Glomerular visceral epithelial cell (primary cell): ENCODE measurements at regions not wholly inside any gene's neighbourhood (a gene's known extent, or its start where the extent isn't known, plus 50 kb on each side); places are given as distances from the start of the nearest gene placed in this dataset.
A peak's percentile ranks its signal among the peaks of the same experiment; 100 is the strongest.
"Not testable (repeated sequence)": the region's sequence is repeated elsewhere in the genome, so short reads cannot be mapped to it uniquely, and the experiment has no call there.

Experiments
- DNase-seq: peaks from one replicate; pipeline ENCODE4 v3.0.0-alpha.2; 2016; ENCODE audit errors: extremely low spot score

- DNase-seq: not testable (repeated sequence)
These were observed 55.3 kb downstream of the BBS10 start for GRCh38 chr12:76292891-76293290.

DNA sequence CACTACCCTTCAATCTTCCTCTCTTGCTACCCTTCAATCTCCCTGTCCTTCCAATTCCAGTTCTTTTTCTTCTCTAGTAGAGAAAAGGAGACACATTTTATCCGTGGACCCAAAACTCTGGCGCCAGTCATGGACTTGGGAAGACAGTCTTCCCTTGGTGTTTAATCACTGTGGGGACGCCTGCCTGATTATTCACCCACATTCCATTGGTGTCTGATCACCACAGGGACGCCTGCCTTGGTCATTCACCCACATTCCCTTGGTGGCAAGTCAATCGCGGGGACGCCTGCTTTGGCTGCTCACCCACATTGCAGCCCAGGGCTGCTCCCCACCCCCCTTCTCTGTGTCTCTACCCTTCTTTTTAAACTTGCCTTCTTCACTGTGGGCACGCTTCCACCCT lies 55.9 kb downstream of the BBS10 start:
- peak; percentile 39 for DNase-seq

DNA sequence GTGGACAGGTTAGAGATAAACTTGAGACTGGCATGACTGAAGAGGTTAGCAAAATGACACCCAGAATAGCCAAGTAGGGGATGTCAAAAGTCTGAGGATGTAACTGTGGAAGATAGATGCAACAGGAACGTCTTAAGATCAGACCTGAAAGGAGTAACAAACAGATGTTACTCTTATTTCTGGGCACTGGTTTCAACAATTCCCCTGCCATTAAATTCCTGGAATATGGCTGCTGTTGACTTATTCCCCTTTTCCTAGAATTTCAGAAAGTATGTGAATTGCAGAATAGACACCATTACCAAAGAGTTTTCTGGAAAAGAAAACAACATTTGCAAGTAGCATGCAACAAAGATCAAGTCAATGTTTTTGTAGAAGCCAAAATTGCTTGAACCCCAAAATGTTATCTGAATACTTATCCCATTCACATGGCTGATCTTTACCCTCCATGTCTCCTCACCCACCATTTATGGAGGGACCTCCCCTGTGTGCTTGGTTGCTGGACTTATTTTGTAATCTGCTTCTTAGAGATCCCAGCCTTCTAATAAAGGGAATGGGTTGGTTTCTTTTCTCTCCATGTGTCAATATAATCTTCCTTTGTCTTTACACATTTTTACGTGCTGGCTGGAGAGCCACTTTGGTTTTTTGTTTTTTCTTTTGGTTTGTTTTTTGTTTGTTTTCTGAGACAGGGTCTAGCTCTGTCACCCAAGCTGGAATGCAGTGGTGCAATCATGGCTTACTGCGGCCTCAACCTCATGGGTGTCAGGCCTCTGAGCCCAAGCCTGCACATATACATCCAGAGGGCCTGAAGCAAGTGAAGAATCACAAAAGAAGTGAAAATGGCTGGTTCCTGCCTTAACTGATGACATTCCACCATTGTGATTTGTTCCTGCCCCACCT lies 57.0 kb downstream of the BBS10 start:
- DNase-seq: no peak

DNA sequence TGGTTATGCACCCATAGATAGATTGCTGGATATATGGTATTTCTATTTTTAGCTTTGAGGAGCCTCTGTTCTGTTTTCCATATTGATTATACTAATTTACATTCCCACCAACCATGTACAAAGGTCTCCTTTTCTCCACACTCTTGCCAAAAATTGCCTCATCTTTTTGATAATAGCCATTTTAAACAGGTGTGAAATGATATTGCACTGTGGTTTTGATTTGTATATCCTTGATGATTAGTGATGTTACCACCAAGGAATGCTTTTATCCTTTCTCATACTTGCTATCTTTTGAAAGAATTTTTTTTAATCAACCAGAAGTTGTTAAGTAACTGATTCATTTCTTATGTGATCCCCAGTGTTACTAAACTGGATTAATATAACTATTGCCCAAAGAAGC lies 60.0 kb downstream of the BBS10 start:
- peak; percentile 37 for DNase-seq

DNA sequence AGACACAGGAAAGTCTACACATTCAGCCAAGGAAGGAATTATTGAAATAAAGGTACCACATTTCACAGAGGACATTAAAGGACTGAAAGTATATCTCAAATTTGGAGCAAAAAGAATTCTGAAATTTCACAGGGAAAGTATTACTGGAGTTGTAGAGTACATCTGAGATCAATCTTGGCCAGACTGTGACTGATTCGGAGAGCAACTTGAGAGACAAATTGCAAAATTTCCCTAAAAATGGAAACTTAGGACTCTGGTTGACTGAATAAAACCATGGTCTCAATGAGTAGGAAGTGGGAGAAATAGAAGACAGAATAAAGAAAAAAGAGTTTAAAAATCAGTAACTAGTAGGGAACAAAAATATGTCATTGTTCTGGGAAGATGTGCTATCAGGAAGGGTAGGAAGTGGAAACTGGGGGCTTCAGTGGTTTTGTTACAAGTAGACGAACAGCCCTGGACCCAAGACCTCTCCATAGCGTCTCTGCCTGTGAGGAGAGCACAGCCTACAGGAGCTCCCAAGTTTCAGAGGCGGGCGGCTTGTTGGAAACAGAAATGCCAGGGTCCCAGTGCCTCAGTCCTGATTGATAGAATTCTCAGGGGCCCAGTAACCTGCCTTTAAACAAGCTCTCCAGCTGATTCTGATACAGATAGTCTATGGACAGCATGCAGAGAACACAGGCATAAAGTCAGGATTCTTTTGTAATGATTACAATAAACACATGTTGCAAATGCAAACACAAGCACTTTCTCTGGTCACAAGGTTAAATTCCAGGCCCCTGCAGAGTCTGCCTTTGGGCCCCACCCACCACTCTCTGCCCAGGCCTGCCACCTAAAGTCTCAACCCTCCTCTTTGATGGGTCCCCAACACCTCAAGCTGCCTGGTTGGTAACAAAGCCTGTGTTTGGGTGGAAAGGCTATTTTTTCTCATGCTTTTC lies 63.1 kb downstream of the BBS10 start:
- DNase-seq: no peak

DNA sequence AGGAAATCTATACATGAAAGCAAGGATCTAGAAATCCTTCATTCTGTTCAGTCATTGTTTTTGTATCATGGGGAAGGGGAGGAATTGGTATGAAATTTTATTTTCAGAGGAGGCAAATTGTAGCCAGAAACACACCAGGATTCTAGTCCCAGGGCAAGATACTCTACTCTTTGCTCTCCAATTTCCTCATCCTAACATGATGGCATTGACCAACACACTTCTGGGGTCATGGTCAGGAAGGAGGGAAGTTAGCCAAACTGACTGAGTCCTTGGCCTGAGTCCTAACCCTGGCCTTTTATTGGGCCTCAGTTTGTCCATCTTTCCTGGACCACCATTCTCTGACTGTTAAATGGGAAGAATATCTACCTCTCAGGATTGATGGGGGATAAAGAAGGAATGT lies 65.5 kb downstream of the BBS10 start:
- DNase-seq: no peak

- DNase-seq: peak; percentile 81
These were observed 70.7 kb downstream of the BBS10 start for GRCh38 chr12:76277480-76277879.

DNA sequence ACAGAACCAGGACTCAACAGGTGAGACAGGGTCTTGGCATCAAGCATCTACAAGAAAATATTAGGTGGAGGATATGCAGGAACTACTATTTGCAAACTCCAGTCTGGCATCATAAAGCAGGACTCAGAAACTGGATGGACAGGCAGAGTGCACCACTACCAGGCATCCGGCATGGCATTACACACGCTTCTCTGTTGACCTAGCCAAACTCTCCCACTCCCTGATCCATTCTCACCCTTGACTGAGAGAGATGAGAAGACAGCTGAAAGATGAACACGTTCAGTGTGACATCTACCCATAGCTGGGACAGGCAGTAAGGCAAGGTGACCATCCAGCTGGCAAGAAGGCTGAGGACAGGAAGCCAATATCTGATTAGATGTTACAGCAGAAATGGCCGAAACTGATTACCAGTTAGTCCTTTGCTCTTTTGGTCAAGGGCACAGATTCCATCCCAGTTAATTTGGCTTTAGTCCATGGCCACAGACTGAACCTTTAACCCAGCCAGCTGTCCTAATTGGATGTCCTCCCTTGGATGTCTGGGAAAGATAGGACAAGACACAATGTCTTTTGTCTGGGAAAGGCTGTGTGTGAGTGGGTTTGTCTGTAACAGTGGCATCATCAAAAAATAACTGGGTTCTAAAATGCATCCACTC lies 71.6 kb downstream of the BBS10 start:
- DNase-seq: no peak

- no peak for DNase-seq
These were observed 72.6 kb downstream of the BBS10 start for GRCh38 chr12:76275511-76276093.

GRCh38 chr12:76274420-76275083 lies 73.7 kb downstream of the BBS10 start:
- DNase-seq: no peak

- no peak for DNase-seq
These were observed 75.9 kb downstream of the BBS10 start for GRCh38 chr12:76272287-76272686.

GRCh38 chr12:76270657-76271358 lies 77.4 kb downstream of the BBS10 start:
- no peak for DNase-seq

DNA sequence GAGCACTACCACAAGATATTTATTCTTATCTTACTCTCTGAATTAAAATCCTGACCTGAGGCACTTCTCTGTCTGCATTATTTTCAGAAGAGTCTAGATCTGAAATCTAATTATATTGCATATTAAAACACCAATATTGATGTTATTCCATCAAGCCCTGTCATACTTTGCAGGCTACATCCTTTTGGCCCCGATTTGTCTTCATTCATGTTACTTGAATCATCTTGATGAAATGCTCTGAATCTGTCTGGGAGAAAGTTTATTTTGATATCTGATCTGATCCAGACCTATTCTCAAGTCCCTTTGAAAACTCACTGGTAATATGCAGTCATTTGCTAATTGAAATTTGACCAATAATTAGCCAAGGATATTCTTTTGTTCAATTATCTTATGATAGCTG lies 79.9 kb downstream of the BBS10 start:
- DNase-seq: no peak

DNA sequence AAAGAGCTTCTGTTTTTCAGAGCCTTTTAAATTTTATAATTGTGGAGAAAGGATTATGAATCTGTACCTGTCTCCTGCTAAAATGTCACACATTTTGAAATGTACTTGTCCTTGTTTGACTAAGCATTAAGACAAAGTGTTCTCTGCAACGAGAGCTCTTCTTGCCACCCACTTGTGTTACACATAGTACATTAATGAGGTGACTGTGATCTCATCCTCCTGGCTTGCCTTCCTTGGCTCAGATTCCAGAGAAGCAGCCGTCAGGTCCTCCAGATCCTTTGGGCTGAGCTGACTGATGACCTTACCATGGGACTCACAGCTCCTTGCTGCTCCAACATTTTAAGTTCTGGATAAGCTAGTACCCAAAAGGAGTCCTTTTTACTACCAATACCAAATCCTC lies 81.4 kb downstream of the BBS10 start:
- peak; percentile 83 for DNase-seq

DNA sequence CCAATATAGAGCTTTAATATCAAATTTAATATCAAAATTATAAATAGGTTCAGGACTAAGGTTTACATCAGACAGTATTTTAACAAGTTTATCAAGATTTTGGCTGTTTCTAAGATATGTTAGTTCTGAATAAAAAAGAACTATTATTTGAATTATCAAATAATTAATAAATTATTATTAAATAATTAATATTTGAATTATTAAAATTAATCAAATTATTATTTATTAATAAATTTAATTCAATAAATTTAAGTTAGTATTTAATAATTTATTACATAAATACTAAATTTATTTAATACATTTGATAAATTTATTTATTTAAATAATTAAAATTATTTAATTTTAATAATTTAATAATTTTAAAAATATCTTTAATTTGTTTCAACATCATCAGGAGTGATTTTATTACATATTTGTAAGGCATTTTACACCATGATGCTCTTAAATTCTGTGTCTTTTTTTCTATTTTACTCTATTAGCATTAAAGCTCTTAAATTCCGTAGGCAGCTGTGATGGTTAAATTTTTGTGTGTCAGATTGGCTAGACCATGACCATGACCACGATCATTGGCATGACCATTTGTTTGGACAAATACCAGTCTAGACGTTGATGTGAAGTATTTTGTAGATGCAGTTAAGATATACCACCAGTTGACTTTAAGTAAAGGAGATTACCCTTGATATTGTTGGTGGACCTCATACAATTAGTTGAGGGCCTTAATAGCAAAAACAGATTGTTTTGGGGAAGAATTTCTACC lies 82.6 kb downstream of the BBS10 start:
- DNase-seq: no peak

GRCh38 chr12:76264611-76265012 lies 83.6 kb downstream of the BBS10 start:
- no peak for DNase-seq

- no peak for DNase-seq
These were observed 84.5 kb downstream of the BBS10 start for GRCh38 chr12:76263696-76264095.

DNA sequence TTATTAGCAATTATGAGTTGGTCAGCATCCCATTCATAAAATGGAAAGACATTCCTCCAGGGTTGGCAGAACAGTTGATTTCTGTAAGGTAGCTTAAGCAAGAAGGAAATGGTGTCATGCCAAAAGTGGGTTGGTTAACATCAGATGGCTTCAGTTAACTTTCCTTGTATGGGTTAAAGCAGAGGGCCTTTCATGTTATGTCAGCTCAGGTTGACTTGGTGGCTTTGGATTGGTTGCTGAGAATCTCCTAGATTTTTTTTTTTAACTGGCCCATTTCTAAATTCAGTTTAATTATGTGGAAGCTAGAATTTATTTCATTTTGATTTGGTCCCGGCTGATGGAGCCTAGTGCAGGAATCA lies 87.8 kb downstream of the BBS10 start:
- no peak for DNase-seq

GRCh38 chr12:76259660-76260389 lies 88.4 kb downstream of the BBS10 start:
- DNase-seq: peak; percentile 43
